ENCODE measurements at regions not wholly inside any gene's neighbourhood (a gene's known extent, or its start where the extent isn't known, plus 50 kb on each side); places are given as distances from the start of the nearest gene placed in this dataset.

DNA sequence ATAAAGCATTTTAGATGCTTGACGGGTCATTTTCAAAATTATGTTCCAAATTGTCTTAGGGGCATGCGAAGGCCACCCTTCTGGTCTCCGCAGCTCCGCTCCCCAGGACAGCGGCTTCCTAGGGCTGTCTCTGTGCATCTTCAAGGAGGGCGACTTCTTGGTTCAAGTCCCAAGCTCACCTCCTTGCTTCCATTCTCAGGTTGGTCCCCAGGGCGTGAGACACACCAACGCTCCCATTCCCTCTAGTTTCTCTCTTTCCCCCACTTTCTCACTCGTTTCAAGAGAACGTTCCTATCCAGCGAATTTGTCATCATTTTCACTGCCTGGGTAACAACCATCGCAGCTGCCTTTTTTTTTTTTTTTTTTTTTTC lies 109.4 kb upstream of the CCND2 start:
- no peaks in the 10 kb centered on the region for H3K27me3 ChIP-seq (replicated peaks; ENCODE audit: insufficient read depth)
- no peak for ATAC-seq (ENCODE audit: insufficient number of reproducible peaks, low FRiP score, low read depth)
- no peak for DNase-seq (ENCODE audit: low spot score)
- H3K4me3 ChIP-seq: peak overlapping the region; percentile 79
- no peaks in the 10 kb centered on the region for H3K9me3 ChIP-seq
- H3K27ac ChIP-seq: no peak overlapping the region
- TF ChIP-seq, protein P1, sequence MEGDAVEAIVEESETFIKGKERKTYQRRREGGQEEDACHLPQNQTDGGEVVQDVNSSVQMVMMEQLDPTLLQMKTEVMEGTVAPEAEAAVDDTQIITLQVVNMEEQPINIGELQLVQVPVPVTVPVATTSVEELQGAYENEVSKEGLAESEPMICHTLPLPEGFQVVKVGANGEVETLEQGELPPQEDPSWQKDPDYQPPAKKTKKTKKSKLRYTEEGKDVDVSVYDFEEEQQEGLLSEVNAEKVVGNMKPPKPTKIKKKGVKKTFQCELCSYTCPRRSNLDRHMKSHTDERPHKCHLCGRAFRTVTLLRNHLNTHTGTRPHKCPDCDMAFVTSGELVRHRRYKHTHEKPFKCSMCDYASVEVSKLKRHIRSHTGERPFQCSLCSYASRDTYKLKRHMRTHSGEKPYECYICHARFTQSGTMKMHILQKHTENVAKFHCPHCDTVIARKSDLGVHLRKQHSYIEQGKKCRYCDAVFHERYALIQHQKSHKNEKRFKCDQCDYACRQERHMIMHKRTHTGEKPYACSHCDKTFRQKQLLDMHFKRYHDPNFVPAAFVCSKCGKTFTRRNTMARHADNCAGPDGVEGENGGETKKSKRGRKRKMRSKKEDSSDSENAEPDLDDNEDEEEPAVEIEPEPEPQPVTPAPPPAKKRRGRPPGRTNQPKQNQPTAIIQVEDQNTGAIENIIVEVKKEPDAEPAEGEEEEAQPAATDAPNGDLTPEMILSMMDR (IDR thresholded peaks at IDR 0.05): no peak
- H3K4me1 ChIP-seq (ENCODE audit: control insufficient read depth in 1 of 2, low read depth in 2 of 2): peaks cover 0 to 9% of the 10 kb centered on the region in 2 donors
- H3K36me3 ChIP-seq: no peaks in the 10 kb centered on the region

DNA sequence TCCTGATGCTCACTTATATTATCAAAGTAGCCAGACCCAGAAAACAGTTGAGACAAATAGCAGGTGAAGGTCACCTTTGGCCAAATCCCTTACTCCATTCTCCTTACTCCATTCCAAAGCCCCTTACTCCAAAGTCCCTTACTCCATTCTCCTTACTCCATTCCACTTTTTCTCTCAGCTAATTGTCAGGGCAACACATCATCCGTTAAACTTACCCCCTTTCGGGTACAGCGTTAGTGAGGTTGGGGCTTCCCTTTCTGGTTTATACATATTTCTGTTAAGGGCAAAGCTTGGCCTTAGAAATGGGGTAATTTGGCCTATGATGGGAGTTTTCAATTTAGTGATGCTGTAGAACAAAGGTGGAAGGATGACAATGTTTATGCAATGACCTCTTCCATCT lies 111.8 kb upstream of the CCND2 start:
- ATAC-seq (ENCODE audit: insufficient number of reproducible peaks, low FRiP score, low read depth) (no peak), DNase-seq (ENCODE audit: low spot score) (no peak)
- Histone ChIP-seq H3K4me3 (no peak overlapping the region), H3K36me3 (no peaks in the 10 kb centered on the region), H3K9me3 (no peaks in the 10 kb centered on the region), H3K27ac (no peak overlapping the region), H3K4me1 (ENCODE audit: control insufficient read depth in 1 of 2, low read depth in 2 of 2) (peaks cover 0 to 9% of the 10 kb centered on the region in 2 donors), H3K27me3 (replicated peaks; ENCODE audit: insufficient read depth) (no peaks in the 10 kb centered on the region)
- TF ChIP-seq, protein P1 (IDR thresholded peaks at IDR 0.05): no peak

DNA sequence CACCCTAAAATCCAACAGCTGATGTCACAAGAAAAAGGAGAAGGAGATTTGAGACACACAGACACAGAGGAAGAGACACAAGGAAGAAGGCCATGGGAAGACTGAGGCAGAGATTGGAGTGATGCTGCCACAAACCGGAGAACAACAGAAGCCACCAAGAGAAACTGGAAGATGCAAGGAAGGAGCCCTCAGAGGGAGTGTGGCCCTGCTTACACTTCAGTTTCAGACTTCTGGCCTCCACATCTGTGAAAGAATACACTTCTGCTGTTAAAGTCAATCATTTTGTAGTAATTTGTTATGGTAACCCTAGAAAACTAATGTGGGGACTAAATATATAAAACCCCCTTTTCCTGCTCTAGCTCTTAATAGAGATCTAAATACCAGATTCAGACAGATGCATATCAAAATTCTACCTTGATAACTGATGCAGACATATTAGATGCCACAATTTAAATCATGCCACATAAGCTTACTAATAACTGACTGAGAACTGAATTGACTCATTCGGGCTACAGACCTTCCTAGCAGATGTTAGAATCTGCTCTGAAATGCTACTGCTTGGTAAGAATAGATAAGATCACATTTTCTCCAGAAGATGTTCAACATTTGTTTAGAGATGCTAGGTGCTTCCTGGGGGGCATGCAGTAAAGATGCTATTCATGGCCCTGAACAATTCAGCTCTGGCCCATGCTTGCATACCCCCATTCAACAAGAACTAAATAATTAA lies 113.1 kb upstream of the CCND2 start:
- H3K4me3 ChIP-seq: no peak overlapping the region
- H3K27ac ChIP-seq: no peak overlapping the region
- DNase-seq (ENCODE audit: low spot score) (no peak), ATAC-seq (ENCODE audit: insufficient number of reproducible peaks, low FRiP score, low read depth) (no peak)
- H3K36me3 ChIP-seq: no peaks in the 10 kb centered on the region
- H3K9me3 ChIP-seq: no peaks in the 10 kb centered on the region
- TF ChIP-seq, protein P1 (IDR thresholded peaks at IDR 0.05): no peak
- H3K27me3 ChIP-seq (replicated peaks; ENCODE audit: insufficient read depth): no peaks in the 10 kb centered on the region
- H3K4me1 ChIP-seq (ENCODE audit: control insufficient read depth in 1 of 2, low read depth in 2 of 2): peaks cover 0 to 8% of the 10 kb centered on the region in 2 donors

DNA sequence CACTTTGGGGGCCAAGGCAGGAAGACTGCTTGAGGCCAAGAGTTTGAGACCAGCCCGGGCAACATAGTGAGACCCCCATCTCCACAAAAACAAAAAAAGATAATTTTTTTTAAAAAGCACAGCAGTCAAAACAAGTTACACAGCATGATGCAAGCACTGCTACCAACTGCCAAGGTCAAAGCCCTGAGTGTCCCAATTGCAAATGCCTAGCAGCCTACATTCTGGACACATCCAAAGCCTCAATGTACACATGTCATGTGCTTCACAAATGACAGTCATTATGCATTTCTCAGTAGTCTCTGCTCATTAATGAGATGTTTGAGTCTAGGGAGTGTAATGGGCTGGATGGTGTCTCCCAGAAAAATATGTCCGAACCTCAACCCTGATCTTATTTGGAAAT lies 113.7 kb upstream of the CCND2 start:
- Histone ChIP-seq H3K36me3 (no peaks in the 10 kb centered on the region), H3K27ac (no peak overlapping the region), H3K27me3 (replicated peaks; ENCODE audit: insufficient read depth) (no peaks in the 10 kb centered on the region), H3K4me3 (no peak overlapping the region), H3K9me3 (no peaks in the 10 kb centered on the region), H3K4me1 (ENCODE audit: control insufficient read depth in 1 of 2, low read depth in 2 of 2) (peaks cover 0 to 2% of the 10 kb centered on the region in 2 donors)
- ATAC-seq (ENCODE audit: insufficient number of reproducible peaks, low FRiP score, low read depth): no peak
- TF ChIP-seq, protein P1 (IDR thresholded peaks at IDR 0.05): no peak
- DNase-seq (ENCODE audit: low spot score): no peak

DNA sequence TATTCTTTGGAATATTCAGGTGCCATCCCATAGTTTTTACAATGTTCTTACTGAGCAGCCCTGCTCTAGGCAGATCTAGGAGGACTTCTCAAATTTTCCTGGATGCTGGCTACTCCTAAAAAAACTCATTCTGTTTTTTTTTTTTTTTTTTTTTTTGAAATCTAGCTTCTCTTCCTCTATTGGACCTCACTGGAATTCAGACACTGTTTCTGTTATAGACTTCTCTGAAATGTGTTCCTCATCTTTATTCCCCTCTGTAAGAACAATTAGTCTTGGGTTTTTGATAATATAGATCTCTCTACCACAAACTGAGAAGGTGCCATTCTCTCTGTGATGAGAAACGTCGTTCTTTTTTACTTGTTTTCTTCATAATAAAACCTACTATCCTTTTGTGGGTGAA lies 115.3 kb upstream of the CCND2 start:
- no peak overlapping the region for H3K4me3 ChIP-seq
- H3K4me1 ChIP-seq (ENCODE audit: control insufficient read depth in 1 of 2, low read depth in 2 of 2): no peaks in the 10 kb centered on the region
- H3K27me3 ChIP-seq (replicated peaks; ENCODE audit: insufficient read depth): no peaks in the 10 kb centered on the region
- ATAC-seq (ENCODE audit: insufficient number of reproducible peaks, low FRiP score, low read depth): no peak
- no peak for DNase-seq (ENCODE audit: low spot score)
- H3K27ac ChIP-seq: no peak overlapping the region
- no peaks in the 10 kb centered on the region for H3K9me3 ChIP-seq
- TF ChIP-seq, protein P1 (IDR thresholded peaks at IDR 0.05): no peak
- H3K36me3 ChIP-seq: no peaks in the 10 kb centered on the region
